Mucosa of rectum (tissue), 2 donors: ENCODE measurements at regions not wholly inside any gene's neighbourhood (a gene's known extent, or its start where the extent isn't known, plus 50 kb on each side); places are given as distances from the start of the nearest gene placed in this dataset.

Experiments used
- H3K27ac ChIP-seq, 2 donors: one replicate each; pipeline ENCODE4 v1.7.0; 2013; ENCODE audit warnings: inconsistent platforms in 2 of 2, low read depth in 2 of 2, low read length in 2 of 2
- H3K27me3 ChIP-seq, 2 donors: one replicate each; pipeline ENCODE4 v1.7.0; 2013; ENCODE audit warnings: low read length in 2 of 2; ENCODE audit not compliant: control insufficient read depth in 2 of 2, insufficient read depth in 2 of 2
- H3K36me3 ChIP-seq, 2 donors: one replicate each; pipeline ENCODE4 v1.7.0; 2013; ENCODE audit warnings: low read length in 2 of 2; ENCODE audit not compliant: control insufficient read depth in 2 of 2, insufficient read depth in 2 of 2
- H3K4me1 ChIP-seq, 2 donors: one replicate each; pipeline ENCODE4 v1.7.0; 2013; ENCODE audit warnings: low read length in 2 of 2, mild to moderate bottlenecking in 1 of 2; ENCODE audit not compliant: control insufficient read depth in 2 of 2, insufficient read depth in 2 of 2
- H3K4me3 ChIP-seq, 2 donors: one replicate each; pipeline ENCODE4 v1.7.0; 2013; ENCODE audit warnings: low read length in 2 of 2
- H3K9ac ChIP-seq, 2 donors: one replicate each; pipeline ENCODE4 v1.7.0; 2013; ENCODE audit warnings: low read length in 2 of 2, low read depth in 1 of 2, mild to moderate bottlenecking in 1 of 2
- H3K9me3 ChIP-seq, 2 donors: one replicate each; pipeline ENCODE4 v1.7.0; 2013; ENCODE audit warnings: low read length in 2 of 2; ENCODE audit not compliant: control insufficient read depth in 2 of 2
- donor health status: healthy.
- donor health status: Normal muscosa, but diverticular disease.

- Histone ChIP-seq H3K4me3 (no peak overlapping the region), H3K9me3 (no peaks in the 10 kb centered on the region), H3K36me3 (no peaks in the 10 kb centered on the region), H3K27ac (no peak overlapping the region), H3K4me1 (no peaks in the 10 kb centered on the region), H3K27me3 (no peaks in the 10 kb centered on the region), H3K9ac (no peak overlapping the region)
Measured at GRCh38 chr2:226515344-226516055, 284.1 kb downstream of the IRS1 start.

GRCh38 chr2:226514895-226515294 is 284.7 kb downstream of the IRS1 start:
- Histone ChIP-seq H3K4me1 (no peaks in the 10 kb centered on the region), H3K36me3 (no peaks in the 10 kb centered on the region), H3K9ac (no peak overlapping the region), H3K9me3 (no peaks in the 10 kb centered on the region), H3K27ac (no peak overlapping the region), H3K27me3 (no peaks in the 10 kb centered on the region), H3K4me3 (no peak overlapping the region)

- no peak overlapping the region for H3K27ac ChIP-seq
- H3K4me3 ChIP-seq: no peak overlapping the region
- H3K4me1 ChIP-seq: no peaks in the 10 kb centered on the region
- H3K36me3 ChIP-seq: no peaks in the 10 kb centered on the region
- no peaks in the 10 kb centered on the region for H3K9me3 ChIP-seq
- H3K27me3 ChIP-seq: no peaks in the 10 kb centered on the region
- H3K9ac ChIP-seq: no peak overlapping the region
Measured at GRCh38 chr2:226511311-226511710, 288.3 kb downstream of the IRS1 start.

GRCh38 chr2:226508683-226509082 is 290.9 kb downstream of the IRS1 start:
- Histone ChIP-seq H3K27ac (no peak overlapping the region), H3K9me3 (no peaks in the 10 kb centered on the region), H3K4me3 (no peak overlapping the region), H3K36me3 (no peaks in the 10 kb centered on the region), H3K4me1 (no peaks in the 10 kb centered on the region), H3K9ac (no peak overlapping the region), H3K27me3 (no peaks in the 10 kb centered on the region)

DNA sequence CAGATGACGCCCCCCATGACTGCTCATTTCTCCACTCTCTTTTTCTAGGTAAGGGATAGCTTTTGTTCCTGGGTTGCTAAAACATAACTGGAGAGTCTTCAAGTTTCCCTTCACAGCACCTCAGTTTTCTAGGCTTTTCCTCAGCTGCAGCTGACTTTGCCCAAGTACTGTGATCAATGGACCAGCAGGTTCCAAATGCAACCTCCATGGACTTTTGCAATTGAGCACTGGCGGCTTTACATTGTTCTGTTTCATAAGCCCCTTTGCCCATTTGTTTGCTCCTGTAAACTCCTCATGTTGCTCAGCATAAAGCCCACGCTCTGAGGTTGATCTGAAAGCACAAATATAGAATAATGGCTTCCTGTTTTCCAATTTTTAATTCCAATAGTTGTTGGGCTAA is 291.6 kb downstream of the IRS1 start:
- Histone ChIP-seq H3K27ac (no peak overlapping the region), H3K9ac (no peak overlapping the region), H3K4me1 (no peaks in the 10 kb centered on the region), H3K36me3 (no peaks in the 10 kb centered on the region), H3K27me3 (no peaks in the 10 kb centered on the region), H3K9me3 (no peaks in the 10 kb centered on the region), H3K4me3 (no peak overlapping the region)

DNA sequence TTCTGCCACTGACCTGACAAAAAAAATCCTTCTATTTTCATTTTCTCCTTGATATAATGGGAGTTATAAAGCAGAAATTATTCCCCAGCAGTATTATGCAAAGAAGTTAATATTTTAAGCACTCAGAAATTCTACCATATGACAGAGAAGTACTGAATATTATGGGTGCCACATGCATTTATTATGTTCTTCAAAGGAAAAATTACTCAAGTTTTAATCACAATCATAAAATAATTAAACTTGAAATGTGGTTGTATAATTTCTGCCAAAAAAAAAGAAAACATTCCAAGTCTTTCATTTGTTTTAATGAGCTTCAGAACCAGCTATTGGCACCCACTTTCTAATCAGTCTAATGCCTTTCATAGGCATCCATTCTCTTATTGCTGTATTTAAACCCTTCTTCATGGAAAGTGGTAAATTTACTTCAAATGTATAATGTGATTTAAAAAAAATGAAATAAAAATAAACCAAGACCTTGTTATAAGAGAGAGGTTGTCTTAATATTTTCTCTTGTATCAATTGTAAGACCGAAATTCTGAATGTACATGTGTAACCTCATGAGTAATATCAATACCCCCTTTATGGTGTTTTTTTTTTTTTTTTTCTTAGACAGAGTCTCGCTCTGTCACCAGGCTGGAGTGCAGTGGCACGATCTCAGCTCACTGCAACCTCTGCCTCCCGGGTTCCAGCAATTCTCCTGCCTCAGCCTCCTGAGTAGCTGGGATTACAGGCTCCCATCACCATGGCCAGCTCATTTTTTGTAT is 302.3 kb downstream of the IRS1 start:
- no peaks in the 10 kb centered on the region for H3K36me3 ChIP-seq
- H3K27ac ChIP-seq: no peak overlapping the region
- no peaks in the 10 kb centered on the region for H3K9me3 ChIP-seq
- H3K4me3 ChIP-seq: no peak overlapping the region
- no peak overlapping the region for H3K9ac ChIP-seq
- H3K27me3 ChIP-seq: no peaks in the 10 kb centered on the region
- no peaks in the 10 kb centered on the region for H3K4me1 ChIP-seq

- H3K4me3 ChIP-seq: no peak overlapping the region
- no peaks in the 10 kb centered on the region for H3K9me3 ChIP-seq
- no peak overlapping the region for H3K27ac ChIP-seq
- H3K9ac ChIP-seq: no peak overlapping the region
- no peaks in the 10 kb centered on the region for H3K36me3 ChIP-seq
- H3K4me1 ChIP-seq: no peaks in the 10 kb centered on the region
- H3K27me3 ChIP-seq: no peaks in the 10 kb centered on the region
Measured at GRCh38 chr2:226496273-226496550, 303.4 kb downstream of the IRS1 start.

GRCh38 chr2:226495466-226496272 is 304.0 kb downstream of the IRS1 start:
- Histone ChIP-seq H3K4me1 (no peaks in the 10 kb centered on the region), H3K9ac (no peak overlapping the region), H3K27me3 (no peaks in the 10 kb centered on the region), H3K9me3 (no peaks in the 10 kb centered on the region), H3K36me3 (no peaks in the 10 kb centered on the region), H3K4me3 (no peak overlapping the region), H3K27ac (no peak overlapping the region)

DNA sequence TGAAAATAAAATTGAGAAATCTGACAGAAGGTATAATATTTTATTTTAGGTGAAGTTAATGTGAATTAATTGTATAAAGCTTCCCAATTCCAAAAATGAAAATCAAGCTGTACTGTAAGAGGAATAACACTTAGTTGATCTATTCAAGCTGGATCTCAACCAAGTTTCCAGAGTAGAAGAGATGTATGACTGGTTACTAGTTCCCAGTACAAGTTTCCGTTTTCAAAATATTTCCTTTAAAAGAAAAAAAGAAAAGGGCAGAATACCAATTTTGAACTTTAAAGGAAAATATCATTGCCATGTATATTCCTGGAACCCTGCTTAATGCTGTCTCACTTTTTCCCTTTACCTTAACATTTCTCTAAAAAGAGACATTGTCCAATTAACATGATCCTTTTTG is 308.5 kb downstream of the IRS1 start:
- Histone ChIP-seq H3K9me3 (no peaks in the 10 kb centered on the region), H3K4me3 (no peak overlapping the region), H3K9ac (no peak overlapping the region), H3K4me1 (no peaks in the 10 kb centered on the region), H3K27ac (no peak overlapping the region), H3K36me3 (no peaks in the 10 kb centered on the region), H3K27me3 (no peaks in the 10 kb centered on the region)
